Endodermal cell (in vitro differentiated cells): ENCODE measurements at regions not wholly inside any gene's neighbourhood (a gene's known extent, or its start where the extent isn't known, plus 50 kb on each side); places are given as distances from the start of the nearest gene placed in this dataset.
A peak's percentile ranks its signal among the peaks of the same experiment; 100 is the strongest.

Experiments used
- DNase-seq: peaks from one replicate; pipeline ENCODE4 v3.0.0-alpha.2; 2017
- H3K27ac ChIP-seq: 2 replicates; pipeline ENCODE4 v1.5.1; 2013; ENCODE audit warnings: mild to moderate bottlenecking, low read depth, low read length, moderate library complexity
- H3K27me3 ChIP-seq: 2 replicates; pipeline ENCODE4 v1.6.1; 2013; ENCODE audit warnings: mild to moderate bottlenecking, low read length, moderate library complexity; ENCODE audit not compliant: insufficient read depth, control insufficient read depth, poor library complexity, severe bottlenecking
- H3K36me3 ChIP-seq: 2 replicates; pipeline ENCODE4 v1.7.0; 2013; ENCODE audit warnings: mild to moderate bottlenecking, low read length, moderate library complexity; ENCODE audit not compliant: control insufficient read depth, insufficient read depth
- H3K4me1 ChIP-seq: one replicate; pipeline ENCODE4 v1.7.0; 2013; ENCODE audit warnings: low read length; ENCODE audit not compliant: control insufficient read depth, insufficient read depth
- H3K4me3 ChIP-seq: 2 replicates; pipeline ENCODE4 v1.5.1; 2013; ENCODE audit warnings: mild to moderate bottlenecking, low read length, moderate library complexity
- H3K9ac ChIP-seq: 2 replicates; pipeline ENCODE4 v1.6.1; 2013; ENCODE audit warnings: mild to moderate bottlenecking, low read length, moderate library complexity; ENCODE audit not compliant: poor library complexity, severe bottlenecking; ENCODE audit errors: extremely low read depth
- H3K9me3 ChIP-seq: 2 replicates; pipeline ENCODE4 v1.6.1; 2013; ENCODE audit warnings: mild to moderate bottlenecking, low read length, moderate library complexity; ENCODE audit not compliant: control insufficient read depth
- H3K27ac Mint-ChIP-seq: 2 replicates; pipeline ENCODE4 v1.8.0; 2020; ENCODE audit warnings: mixed read lengths
- H3K27me3 Mint-ChIP-seq: 2 replicates; pipeline ENCODE4 v1.8.0; 2021; ENCODE audit warnings: mild to moderate bottlenecking, mixed read lengths; ENCODE audit not compliant: insufficient read depth
- H3K36me3 Mint-ChIP-seq: 2 replicates; pipeline ENCODE4 v1.8.0; 2020; ENCODE audit warnings: low read depth, mixed read lengths
- H3K4me1 Mint-ChIP-seq: 2 replicates; pipeline ENCODE4 v1.8.0; 2020; ENCODE audit warnings: mixed read lengths
- H3K4me3 Mint-ChIP-seq: 2 replicates; pipeline ENCODE4 v1.8.0; 2020; ENCODE audit warnings: mild to moderate bottlenecking, moderate library complexity, mixed read lengths
- H3K9me3 Mint-ChIP-seq: 2 replicates; pipeline ENCODE4 v1.8.0; 2020; ENCODE audit warnings: mild to moderate bottlenecking, mixed read lengths
- WGBS, 2 experiments: methylation state at CpG; one replicate each; pipeline versions ENCODE4 v1.1.5 to v1.1.7; 2013; ENCODE audit warnings: missing lambda C conversion rate in 2 of 2, mixed read lengths in 1 of 2; ENCODE audit not compliant: insufficient coverage in 1 of 2, insufficient read length in 1 of 2; 5-methylcytosine and 5-hydroxymethylcytosine counted together
- TF ChIP-seq, protein P1 (sequence below): fragments of 200-600 bp; sonication (generic); conservative IDR thresholded peaks from 2 replicates; pipeline ENCODE4 v1.5.0; 2021; ENCODE audit warnings: antibody characterized with exemption, mild to moderate bottlenecking

DNA sequence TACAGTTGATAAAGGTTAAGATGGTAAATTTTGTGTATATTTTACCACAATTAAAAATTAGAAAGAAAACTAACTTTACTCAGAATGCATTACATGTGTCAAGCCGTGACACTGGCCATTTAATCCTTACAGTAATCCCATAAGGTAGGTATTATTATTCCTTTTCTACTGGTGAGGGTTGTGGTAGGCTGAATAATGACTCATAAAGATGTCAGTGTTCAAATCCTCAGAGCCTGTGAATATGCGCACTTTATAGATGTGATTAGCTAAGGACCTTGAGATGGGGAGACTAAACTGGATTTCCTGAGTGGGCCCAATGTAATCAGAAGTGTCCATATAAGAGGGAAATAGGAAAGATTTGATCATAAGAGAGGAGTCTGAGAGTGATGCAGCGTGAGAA lies 288.1 kb downstream of the TMEM167A start:
- no peak overlapping the region for H3K4me3 Mint-ChIP-seq
- Histone ChIP-seq H3K4me3 (no peak overlapping the region), H3K9ac (no peak overlapping the region), H3K27me3 (no peaks in the 10 kb centered on the region), H3K36me3 (no peaks in the 10 kb centered on the region), H3K4me1 (peaks cover 3% of the 10 kb centered on the region), H3K27ac (no peak overlapping the region), H3K9me3 (no peaks in the 10 kb centered on the region)
- no peak overlapping the region for H3K27ac Mint-ChIP-seq
- H3K36me3 Mint-ChIP-seq: no peaks in the 10 kb centered on the region
- TF ChIP-seq, protein P1, sequence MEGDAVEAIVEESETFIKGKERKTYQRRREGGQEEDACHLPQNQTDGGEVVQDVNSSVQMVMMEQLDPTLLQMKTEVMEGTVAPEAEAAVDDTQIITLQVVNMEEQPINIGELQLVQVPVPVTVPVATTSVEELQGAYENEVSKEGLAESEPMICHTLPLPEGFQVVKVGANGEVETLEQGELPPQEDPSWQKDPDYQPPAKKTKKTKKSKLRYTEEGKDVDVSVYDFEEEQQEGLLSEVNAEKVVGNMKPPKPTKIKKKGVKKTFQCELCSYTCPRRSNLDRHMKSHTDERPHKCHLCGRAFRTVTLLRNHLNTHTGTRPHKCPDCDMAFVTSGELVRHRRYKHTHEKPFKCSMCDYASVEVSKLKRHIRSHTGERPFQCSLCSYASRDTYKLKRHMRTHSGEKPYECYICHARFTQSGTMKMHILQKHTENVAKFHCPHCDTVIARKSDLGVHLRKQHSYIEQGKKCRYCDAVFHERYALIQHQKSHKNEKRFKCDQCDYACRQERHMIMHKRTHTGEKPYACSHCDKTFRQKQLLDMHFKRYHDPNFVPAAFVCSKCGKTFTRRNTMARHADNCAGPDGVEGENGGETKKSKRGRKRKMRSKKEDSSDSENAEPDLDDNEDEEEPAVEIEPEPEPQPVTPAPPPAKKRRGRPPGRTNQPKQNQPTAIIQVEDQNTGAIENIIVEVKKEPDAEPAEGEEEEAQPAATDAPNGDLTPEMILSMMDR: no peak
- WGBS, 2 experiments: 92 to 96% methylated on average over 3 of the region's 3 CpGs
- no peaks in the 10 kb centered on the region for H3K9me3 Mint-ChIP-seq
- no peak for DNase-seq
- H3K4me1 Mint-ChIP-seq: peaks cover 14% of the 10 kb centered on the region
- H3K27me3 Mint-ChIP-seq: no peaks in the 10 kb centered on the region

DNA sequence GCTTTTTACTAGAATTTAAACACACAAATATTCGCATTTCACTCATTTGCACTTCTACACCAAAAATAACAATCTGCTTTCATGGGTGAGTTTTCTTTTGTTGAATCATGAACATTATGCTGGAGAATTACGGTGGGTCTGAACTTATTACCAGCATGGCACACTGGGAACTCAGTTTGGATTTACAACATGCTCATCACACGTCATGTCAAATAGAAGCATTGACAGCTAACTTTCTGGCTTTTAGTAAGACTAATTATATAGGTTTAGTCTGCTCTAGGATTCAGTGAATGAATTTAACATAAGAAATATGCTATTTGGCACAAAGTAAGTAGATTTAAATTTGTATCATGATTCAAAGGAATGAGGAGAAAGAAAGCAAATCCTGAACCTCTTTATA lies 290.4 kb downstream of the TMEM167A start:
- WGBS, 2 experiments: 96% methylated on average over 3 of the region's 3 CpGs; no CpG with 5 or more reads in 1 of the 2 experiments
- Histone ChIP-seq H3K27me3 (no peaks in the 10 kb centered on the region), H3K4me3 (no peak overlapping the region), H3K9ac (no peak overlapping the region), H3K36me3 (no peaks in the 10 kb centered on the region), H3K27ac (no peak overlapping the region), H3K4me1 (peaks cover 3% of the 10 kb centered on the region), H3K9me3 (no peaks in the 10 kb centered on the region)
- no peaks in the 10 kb centered on the region for H3K27me3 Mint-ChIP-seq
- no peaks in the 10 kb centered on the region for H3K36me3 Mint-ChIP-seq
- H3K27ac Mint-ChIP-seq: no peak overlapping the region
- no peaks in the 10 kb centered on the region for H3K9me3 Mint-ChIP-seq
- H3K4me3 Mint-ChIP-seq: no peak overlapping the region
- DNase-seq: no peak
- H3K4me1 Mint-ChIP-seq: peaks cover 14% of the 10 kb centered on the region
- TF ChIP-seq, protein P1: no peak

DNA sequence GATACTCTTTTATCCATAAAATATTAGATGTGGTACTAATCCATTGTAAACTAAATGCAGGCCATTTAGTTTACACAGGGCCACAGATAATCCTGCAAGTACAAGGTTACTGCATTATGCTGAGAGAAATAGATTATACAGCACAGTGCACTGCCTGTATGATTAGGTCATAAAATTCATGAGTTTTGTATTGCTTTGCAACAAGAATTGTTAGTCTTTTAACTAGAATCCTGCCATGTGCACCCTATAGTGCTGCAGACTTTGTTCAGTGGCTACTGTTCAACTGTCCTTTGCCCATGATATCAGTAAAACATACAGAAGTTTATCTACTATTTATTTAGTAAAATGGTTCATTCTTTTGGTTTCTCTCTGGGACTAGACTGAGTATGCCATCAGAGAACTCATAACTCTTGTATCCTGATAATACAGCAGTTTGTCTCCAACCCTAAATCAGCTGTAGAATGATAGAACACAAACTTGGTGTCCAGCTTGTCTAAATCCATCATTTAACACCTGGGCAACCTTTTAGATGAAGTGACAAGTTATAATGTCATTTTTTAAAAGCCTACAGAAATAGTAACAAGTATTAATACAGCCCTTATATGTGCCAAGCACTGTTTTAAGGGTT lies 291.2 kb downstream of the TMEM167A start:
- Mint-ChIP-seq H3K4me3 (no peak overlapping the region), H3K27ac (no peak overlapping the region), H3K9me3 (no peaks in the 10 kb centered on the region)

More for the DNA sequence above, 291.2 kb downstream of the TMEM167A start:
- H3K27me3 Mint-ChIP-seq: no peaks in the 10 kb centered on the region
- Histone ChIP-seq H3K9ac (no peak overlapping the region), H3K27me3 (no peaks in the 10 kb centered on the region), H3K4me3 (peak overlapping the region; percentile 46), H3K9me3 (no peaks in the 10 kb centered on the region), H3K4me1 (peaks cover 3% of the 10 kb centered on the region), H3K36me3 (no peaks in the 10 kb centered on the region), H3K27ac (no peak overlapping the region)
- peaks cover 14% of the 10 kb centered on the region for H3K4me1 Mint-ChIP-seq
- H3K36me3 Mint-ChIP-seq: no peaks in the 10 kb centered on the region
- no peak for DNase-seq
- TF ChIP-seq, protein P1: no peak
